ENCODE measurements at regions not wholly inside any gene's neighbourhood (a gene's known extent, or its start where the extent isn't known, plus 50 kb on each side); places are given as distances from the start of the nearest gene placed in this dataset.
"Not testable (repeated sequence)": the region's sequence is repeated elsewhere in the genome, so short reads cannot be mapped to it uniquely, and the experiment has no call there.

- DNase-seq = no peak
These were observed 1080.6 kb downstream of the TMEM121 start for GRCh38 chr14:106606936-106607335.

GRCh38 chr14:106610691-106611090, 1084.3 kb downstream of the TMEM121 start:
- DNase-seq = no peak

- DNase-seq = no peak
These were observed 1086.9 kb downstream of the TMEM121 start for GRCh38 chr14:106613256-106613655.

GRCh38 chr14:106618471-106618951, 1092.1 kb downstream of the TMEM121 start:
- peak; percentile 73 for DNase-seq

- DNase-seq = no peak
These were observed 1093.2 kb downstream of the TMEM121 start for GRCh38 chr14:106619606-106620005.

- no peak for DNase-seq
These were observed 1094.0 kb downstream of the TMEM121 start for GRCh38 chr14:106620368-106620767.

GRCh38 chr14:106622200-106622745, 1095.9 kb downstream of the TMEM121 start:
- DNase-seq = peak; percentile 24

- no peak for DNase-seq
These were observed 1098.8 kb downstream of the TMEM121 start for GRCh38 chr14:106625186-106625585.

GRCh38 chr14:106626469-106626868, 1100.1 kb downstream of the TMEM121 start:
- DNase-seq = not testable (repeated sequence)

GRCh38 chr14:106626942-106627588, 1100.7 kb downstream of the TMEM121 start:
- peak; percentile 82 for DNase-seq

- no peak for DNase-seq
These were observed 1105.5 kb downstream of the TMEM121 start for GRCh38 chr14:106631879-106632278.

GRCh38 chr14:106633721-106634120, 1107.3 kb downstream of the TMEM121 start:
- DNase-seq = no peak

- DNase-seq = no peak
These were observed 1109.2 kb downstream of the TMEM121 start for GRCh38 chr14:106635569-106635968.

GRCh38 chr14:106638786-106639452, 1112.5 kb downstream of the TMEM121 start:
- DNase-seq = not testable (repeated sequence)

- no peak for DNase-seq
These were observed 1115.7 kb downstream of the TMEM121 start for GRCh38 chr14:106642090-106642489.

GRCh38 chr14:106642971-106643370, 1116.6 kb downstream of the TMEM121 start:
- DNase-seq = not testable (repeated sequence)

- DNase-seq = not testable (repeated sequence)
These were observed 1122.5 kb downstream of the TMEM121 start for GRCh38 chr14:106648874-106649273.

- DNase-seq = no peak
These were observed 1124.6 kb downstream of the TMEM121 start for GRCh38 chr14:106651016-106651415.

- DNase-seq = no peak
These were observed 1126.1 kb downstream of the TMEM121 start for GRCh38 chr14:106652494-106652893.

- peak; percentile 65 for DNase-seq
These were observed 1131.1 kb downstream of the TMEM121 start for GRCh38 chr14:106657460-106657859.

GRCh38 chr14:106658066-106658860, 1131.9 kb downstream of the TMEM121 start:
- DNase-seq = not testable (repeated sequence)

- DNase-seq = peak; percentile 53
These were observed 1135.2 kb downstream of the TMEM121 start for GRCh38 chr14:106661561-106661960.

- DNase-seq = no peak
These were observed 1136.7 kb downstream of the TMEM121 start for GRCh38 chr14:106662936-106663550.

Measured in activated CD8-positive, alpha-beta memory T cell treated with anti-CD3 and anti-CD28 coated beads, Interleukin-2, amount 50 U/mL, for 4 hours (primary cell).